ENCODE measurements at regions not wholly inside any gene's neighbourhood (a gene's known extent, or its start where the extent isn't known, plus 50 kb on each side); places are given as distances from the start of the nearest gene placed in this dataset.

DNA sequence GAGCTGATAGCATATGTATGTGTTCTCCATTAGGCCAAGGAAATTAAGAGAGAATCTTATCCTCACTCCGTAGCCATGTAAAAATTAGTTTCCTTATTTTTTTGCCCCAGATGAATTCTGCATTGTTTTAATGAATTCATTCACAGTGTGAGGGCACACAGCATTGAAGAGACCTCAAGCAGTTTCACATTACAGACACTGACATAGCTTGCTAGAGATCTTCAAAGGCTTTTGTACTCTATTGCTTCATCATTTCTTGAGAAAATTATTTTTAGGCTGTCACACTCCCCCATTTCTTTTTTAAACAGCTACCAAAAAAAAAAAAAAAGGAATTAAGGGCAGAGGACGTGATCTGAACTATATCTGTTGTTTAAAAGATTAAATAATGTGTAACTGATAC, 251.1 kb downstream of the BCAT1 start:
- TF ChIP-seq CTCF (IDR thresholded peaks at IDR 0.05) (no peak), POLR2AphosphoS5 (IDR thresholded peaks at IDR 0.05) (no peak)

All from breast epithelium (tissue), 3 donors.